Activated T-helper 2 cell treated with anti-CD3 and anti-CD28 coated beads, Interferon-gamma antibody, Interleukin-2, Interleukin-4, amounts not matched to agents 10 μg/mL and 5 μg/mL and 100 μg/mL, durations not matched to agents 14 hours and 24 hours and 36 hours (primary cell): ENCODE measurements at regions not wholly inside any gene's neighbourhood (a gene's known extent, or its start where the extent isn't known, plus 50 kb on each side); places are given as distances from the start of the nearest gene placed in this dataset.
"Not testable (repeated sequence)": the region's sequence is repeated elsewhere in the genome, so short reads cannot be mapped to it uniquely, and the experiment has no call there.

ENCODE experiments used
- DNase-seq: peaks from one replicate; pipeline ENCODE4 v3.0.0; 2021; ENCODE audit warnings: low spot score
- H3K27ac Mint-ChIP-seq: one replicate; pipeline ENCODE4 v1.8.0; 2021; ENCODE audit warnings: mixed read lengths
- H3K27me3 Mint-ChIP-seq: one replicate; pipeline ENCODE4 v1.8.0; 2021; ENCODE audit warnings: low read depth, mixed read lengths
- H3K36me3 Mint-ChIP-seq: one replicate; pipeline ENCODE4 v1.8.0; 2021; ENCODE audit warnings: low read depth, mixed read lengths
- H3K4me1 Mint-ChIP-seq: one replicate; pipeline ENCODE4 v1.8.0; 2021; ENCODE audit warnings: low read depth, mixed read lengths
- H3K4me3 Mint-ChIP-seq: one replicate; pipeline ENCODE4 v1.8.0; 2021; ENCODE audit warnings: low read depth, mild to moderate bottlenecking, moderate library complexity, mixed read lengths
- H3K9me3 Mint-ChIP-seq: one replicate; pipeline ENCODE4 v1.8.0; 2021; ENCODE audit warnings: mixed read lengths
- intact Hi-C: fragments of 100-400 bp; cut with micrococcal nuclease; formaldehyde crosslinking; loops from one replicate; pipeline ENCODE4 v1.15.1; 2023

DNA sequence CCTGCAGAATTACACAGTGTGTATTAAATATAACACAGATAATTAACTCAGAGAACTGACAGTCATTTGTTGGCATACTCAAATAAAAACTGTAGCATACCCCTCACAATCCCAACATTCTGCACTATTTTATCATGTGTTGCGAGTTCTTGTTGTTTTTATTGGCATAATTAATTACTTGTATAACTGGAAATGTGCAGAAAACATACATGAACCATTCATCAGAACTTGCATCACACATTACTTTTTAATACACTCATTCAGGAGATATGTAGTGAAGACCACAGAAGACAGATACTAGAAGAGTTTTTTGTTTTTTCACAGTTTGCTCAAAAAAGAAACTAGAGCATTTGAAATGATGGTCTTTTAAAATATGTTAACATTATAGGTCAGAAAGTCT is 74.6 kb upstream of the NEIL3 start:
- no peak overlapping the region for H3K27ac Mint-ChIP-seq
- H3K4me3 Mint-ChIP-seq = no peak overlapping the region
- peaks cover 22% of the 10 kb centered on the region for H3K4me1 Mint-ChIP-seq
- H3K36me3 Mint-ChIP-seq = no peaks in the 10 kb centered on the region
- H3K27me3 Mint-ChIP-seq = no peaks in the 10 kb centered on the region
- no peak for DNase-seq
- H3K9me3 Mint-ChIP-seq = no peaks in the 10 kb centered on the region
- intact Hi-C loops = no loop called here

- intact Hi-C loops = no loop called here
- peaks cover 1% of the 10 kb centered on the region for H3K9me3 Mint-ChIP-seq
- peaks cover 4% of the 10 kb centered on the region for H3K36me3 Mint-ChIP-seq
- no peak overlapping the region for H3K27ac Mint-ChIP-seq
- H3K4me3 Mint-ChIP-seq = no peak overlapping the region
- no peaks in the 10 kb centered on the region for H3K27me3 Mint-ChIP-seq
- H3K4me1 Mint-ChIP-seq = peaks cover 18% of the 10 kb centered on the region
- DNase-seq = no peak
These were observed 72.8 kb upstream of the NEIL3 start for GRCh38 chr4:177236886-177237285.

- Mint-ChIP-seq H3K27me3 (no peaks in the 10 kb centered on the region), H3K4me1 (peaks cover 20% of the 10 kb centered on the region), H3K27ac (no peak overlapping the region), H3K4me3 (no peak overlapping the region), H3K9me3 (peaks cover 5% of the 10 kb centered on the region), H3K36me3 (peaks cover 8% of the 10 kb centered on the region)
- DNase-seq = no peak
- intact Hi-C loops = no loop called here
These were observed 72.4 kb upstream of the NEIL3 start for GRCh38 chr4:177237291-177237690.

GRCh38 chr4:177239477-177239876 is 70.2 kb upstream of the NEIL3 start:
- Mint-ChIP-seq H3K4me3 (no peak overlapping the region), H3K27ac (no peak overlapping the region), H3K36me3 (peaks cover 8% of the 10 kb centered on the region), H3K9me3 (peaks cover 5% of the 10 kb centered on the region), H3K4me1 (peaks cover 25% of the 10 kb centered on the region), H3K27me3 (no peaks in the 10 kb centered on the region)
- no peak for DNase-seq
- intact Hi-C loops = no loop called here

DNA sequence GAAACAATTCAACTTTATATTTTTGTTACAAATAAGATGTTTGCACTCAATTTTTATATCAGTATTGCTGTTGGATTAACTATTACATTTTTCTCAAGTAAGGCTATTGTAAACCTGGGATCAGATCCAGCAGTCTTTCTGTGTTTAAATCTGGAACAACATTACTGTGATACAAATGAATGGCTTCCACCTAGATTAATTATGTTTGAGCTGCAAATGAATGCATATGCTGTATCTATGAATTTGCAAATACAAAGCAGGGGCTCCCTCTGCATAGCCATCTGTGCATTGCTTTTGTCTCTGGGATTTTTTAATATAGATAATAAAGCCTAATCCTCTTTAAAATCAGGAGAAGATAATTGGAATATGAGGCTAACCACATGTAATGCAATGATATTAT is 69.8 kb upstream of the NEIL3 start:
- Mint-ChIP-seq H3K27me3 (no peaks in the 10 kb centered on the region), H3K4me3 (no peak overlapping the region), H3K9me3 (peaks cover 5% of the 10 kb centered on the region), H3K27ac (no peak overlapping the region), H3K36me3 (peaks cover 8% of the 10 kb centered on the region), H3K4me1 (peaks cover 24% of the 10 kb centered on the region)
- intact Hi-C loops = no loop called here
- DNase-seq = no peak

DNA sequence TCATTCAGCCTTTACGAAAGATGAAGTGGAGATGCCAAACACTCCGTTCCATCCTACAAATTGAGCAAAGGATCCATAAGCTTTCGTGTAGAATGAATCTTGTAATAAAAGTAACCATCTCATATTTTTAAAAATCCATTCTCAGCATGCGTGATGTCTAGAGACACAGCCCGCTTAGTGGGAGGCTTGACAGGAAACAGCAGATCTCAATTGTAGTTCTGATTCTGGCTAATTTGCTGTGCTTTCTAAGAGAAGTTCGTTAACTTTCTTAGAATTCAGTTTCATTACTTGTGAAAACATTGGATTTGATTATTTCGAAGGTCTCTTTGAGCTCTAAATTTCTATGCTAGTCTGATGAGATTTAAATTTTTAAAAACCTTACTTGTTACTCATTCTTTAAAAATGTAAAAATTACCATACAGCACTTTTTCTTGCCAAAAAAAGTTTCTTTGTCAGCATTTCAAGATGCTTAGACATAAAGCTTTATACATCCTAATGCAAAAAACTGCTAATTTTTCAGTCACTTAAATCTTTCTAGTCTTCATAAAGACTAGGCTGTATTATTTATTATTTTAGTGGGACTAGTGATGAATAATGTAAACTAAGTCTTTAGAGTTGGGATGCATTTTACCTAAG is 66.9 kb upstream of the NEIL3 start:
- Mint-ChIP-seq H3K27ac (peak overlapping the region; percentile 74), H3K27me3 (peaks cover 3% of the 10 kb centered on the region), H3K4me3 (no peak overlapping the region), H3K36me3 (peaks cover 8% of the 10 kb centered on the region), H3K4me1 (peaks cover 23% of the 10 kb centered on the region), H3K9me3 (peaks cover 5% of the 10 kb centered on the region)
- intact Hi-C loops = loop anchor here (2.0 kb wide), 1 partner anchor 18 kb away; no protein-coding TSS in a partner anchor
- DNase-seq = no peak

DNA sequence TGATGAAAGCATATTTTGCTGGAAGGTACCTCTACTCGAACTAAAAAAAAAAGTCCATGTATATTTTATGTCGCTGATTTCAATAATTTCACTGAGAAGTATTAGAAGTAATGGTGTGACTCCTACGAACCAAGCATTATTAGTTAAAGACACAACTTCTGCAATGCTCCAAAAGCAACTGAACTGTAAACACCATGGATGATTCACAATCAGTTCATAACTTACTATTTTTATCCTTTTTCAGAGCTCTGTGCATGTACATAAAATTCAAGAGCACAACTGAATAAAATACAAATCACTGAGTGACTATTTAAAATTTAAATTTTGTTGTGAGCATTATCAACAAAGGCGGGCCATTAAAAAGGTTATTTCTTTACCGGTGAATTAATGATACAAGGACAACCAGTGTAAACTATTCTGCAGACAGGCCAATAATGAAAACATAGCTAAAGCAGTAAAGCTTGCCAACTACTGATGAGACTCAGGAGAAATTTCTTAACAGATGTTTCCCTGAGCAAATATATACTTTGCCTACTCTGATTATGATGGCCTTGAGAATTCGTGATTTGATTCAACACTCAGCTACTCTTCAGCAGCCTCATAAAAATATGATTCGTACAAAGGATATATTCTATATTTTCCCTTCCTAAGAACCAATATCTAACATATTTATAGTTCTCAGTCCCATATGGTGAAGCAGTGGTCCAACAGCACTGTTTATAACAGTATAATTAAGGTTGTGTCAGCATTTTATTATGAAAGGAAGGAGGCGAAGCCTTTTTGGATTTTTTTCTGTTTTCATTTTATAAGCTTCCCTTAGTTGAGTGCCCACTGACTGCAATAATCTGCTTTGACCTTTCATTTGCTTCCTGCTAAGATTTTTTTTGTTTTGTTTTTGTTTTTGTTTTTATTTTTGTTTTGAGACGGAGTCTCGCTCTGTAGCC is 62.8 kb upstream of the NEIL3 start:
- H3K4me3 Mint-ChIP-seq = no peak overlapping the region
- intact Hi-C loops = no loop called here

GRCh38 chr4:177250056-177250696 is 59.5 kb upstream of the NEIL3 start:
- Mint-ChIP-seq H3K9me3 (no peaks in the 10 kb centered on the region), H3K27ac (no peak overlapping the region), H3K4me1 (peaks cover 21% of the 10 kb centered on the region), H3K4me3 (no peak overlapping the region), H3K27me3 (peaks cover 3% of the 10 kb centered on the region), H3K36me3 (no peaks in the 10 kb centered on the region)
- intact Hi-C loops = loop anchor here (1.0 to 5.0 kb wide), 6 partner anchors 72 to 305 kb away; partner anchors contain the start of gene AGA
- DNase-seq = peak; percentile 72

More for the DNA sequence above, 62.8 kb upstream of the NEIL3 start:
- Mint-ChIP-seq H3K4me1 (peaks cover 32% of the 10 kb centered on the region), H3K27ac (no peak overlapping the region), H3K9me3 (peaks cover 4% of the 10 kb centered on the region), H3K27me3 (peaks cover 3% of the 10 kb centered on the region), H3K36me3 (peaks cover 4% of the 10 kb centered on the region)
- no peak for DNase-seq

- Mint-ChIP-seq H3K9me3 (no peaks in the 10 kb centered on the region), H3K4me3 (peak overlapping the region; percentile 34), H3K4me1 (peaks cover 21% of the 10 kb centered on the region), H3K27ac (peak overlapping the region; percentile 60), H3K27me3 (peaks cover 2% of the 10 kb centered on the region), H3K36me3 (no peaks in the 10 kb centered on the region)
- intact Hi-C loops = loop anchor here (1.0 to 5.0 kb wide), 5 partner anchors 58 to 304 kb away; partner anchors contain the start of gene NEIL3
- peak; percentile 25 for DNase-seq
These were observed 58.4 kb upstream of the NEIL3 start for GRCh38 chr4:177251237-177251636.

DNA sequence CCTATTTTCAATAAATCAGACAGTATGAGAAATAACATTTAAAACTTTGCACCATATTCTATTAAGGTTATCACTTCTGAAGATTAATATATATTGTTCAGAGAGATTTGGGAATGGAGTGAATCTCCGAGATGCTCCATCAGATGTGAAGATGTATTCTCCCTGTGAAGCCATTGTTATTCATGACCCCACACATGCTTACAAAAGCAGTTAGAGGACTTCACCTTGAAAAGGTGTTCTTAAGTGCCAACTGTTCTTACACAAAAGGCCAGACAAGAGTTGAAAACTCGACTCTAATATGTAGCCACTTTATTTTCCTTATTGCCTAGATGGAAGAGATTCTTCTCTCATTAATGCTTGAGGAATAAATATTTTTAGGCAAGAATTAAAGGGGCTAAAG is 54.3 kb upstream of the NEIL3 start:
- H3K27me3 Mint-ChIP-seq = peaks cover 13% of the 10 kb centered on the region
- no peak for DNase-seq
- H3K36me3 Mint-ChIP-seq = no peaks in the 10 kb centered on the region
- peaks cover 12% of the 10 kb centered on the region for H3K4me1 Mint-ChIP-seq
- no peak overlapping the region for H3K4me3 Mint-ChIP-seq
- no peak overlapping the region for H3K27ac Mint-ChIP-seq
- H3K9me3 Mint-ChIP-seq = no peaks in the 10 kb centered on the region
- intact Hi-C loops = no loop called here

DNA sequence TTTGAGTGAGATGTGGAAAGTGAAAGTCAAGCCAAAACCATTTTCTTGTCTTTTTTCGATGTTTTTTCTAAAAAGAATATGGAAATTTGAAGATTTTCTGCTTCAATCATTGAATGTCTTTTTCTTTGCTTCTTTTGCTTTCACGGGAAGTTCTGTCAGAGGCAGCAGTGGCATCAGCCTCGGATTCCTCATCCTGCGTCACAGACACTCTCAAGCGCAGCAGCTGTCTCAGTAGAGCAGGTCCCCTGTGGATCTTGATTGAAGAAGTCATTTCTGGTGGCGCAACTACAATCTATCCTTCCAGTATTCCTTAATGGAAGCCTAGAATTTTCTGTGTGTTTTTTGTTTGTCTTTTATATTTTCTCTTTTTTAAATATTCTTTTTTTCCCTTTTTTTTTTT is 52.7 kb upstream of the NEIL3 start:
- intact Hi-C loops = no loop called here
- no peak overlapping the region for H3K27ac Mint-ChIP-seq
- no peak for DNase-seq
- no peaks in the 10 kb centered on the region for H3K36me3 Mint-ChIP-seq
- no peaks in the 10 kb centered on the region for H3K9me3 Mint-ChIP-seq
- no peak overlapping the region for H3K4me3 Mint-ChIP-seq
- peaks cover 6% of the 10 kb centered on the region for H3K4me1 Mint-ChIP-seq
- peaks cover 13% of the 10 kb centered on the region for H3K27me3 Mint-ChIP-seq

GRCh38 chr4:177259466-177259865 is 50.2 kb upstream of the NEIL3 start:
- H3K4me3 Mint-ChIP-seq, H3K27ac Mint-ChIP-seq, intact Hi-C loops, H3K4me1 Mint-ChIP-seq, H3K36me3 Mint-ChIP-seq, DNase-seq, H3K9me3 Mint-ChIP-seq: not testable (repeated sequence)
- peaks cover 20% of the 10 kb centered on the region for H3K27me3 Mint-ChIP-seq
